Fibroblast of skin of left biceps (primary cell): ENCODE measurements at regions not wholly inside any gene's neighbourhood (a gene's known extent, or its start where the extent isn't known, plus 50 kb on each side); places are given as distances from the start of the nearest gene placed in this dataset.
A peak's percentile ranks its signal among the peaks of the same experiment; 100 is the strongest.

Experiments used
- DNase-seq, 2 experiments: peaks; one replicate each; pipeline ENCODE4 v3.0.0-alpha.2; 2013; ENCODE audit warnings: low read depth in 2 of 2

- DNase-seq: no peak
Measured at GRCh38 chr15:69841113-69841828, 256.4 kb downstream of the TLE3 start.

DNA sequence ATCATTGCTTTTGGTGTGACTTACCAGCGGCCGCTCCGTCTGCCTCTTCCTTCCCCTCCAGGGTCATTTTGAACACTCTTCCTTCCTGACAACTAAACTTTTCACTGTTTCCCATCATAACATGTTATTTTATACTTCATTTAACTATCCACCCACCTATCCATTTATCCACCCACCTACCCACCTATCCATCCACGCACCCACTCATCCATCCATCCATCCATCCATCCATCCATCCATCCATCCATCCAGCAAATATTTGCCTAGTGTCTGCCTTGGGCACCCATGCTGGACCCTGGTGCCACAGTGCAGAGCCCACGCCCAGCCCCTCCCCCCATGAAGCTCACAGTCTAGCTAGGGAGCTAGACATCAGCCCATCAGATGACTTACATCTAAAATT is 254.9 kb downstream of the TLE3 start:
- no peak for DNase-seq

GRCh38 chr15:69843276-69843899 is 254.3 kb downstream of the TLE3 start:
- DNase-seq: no peak

DNA sequence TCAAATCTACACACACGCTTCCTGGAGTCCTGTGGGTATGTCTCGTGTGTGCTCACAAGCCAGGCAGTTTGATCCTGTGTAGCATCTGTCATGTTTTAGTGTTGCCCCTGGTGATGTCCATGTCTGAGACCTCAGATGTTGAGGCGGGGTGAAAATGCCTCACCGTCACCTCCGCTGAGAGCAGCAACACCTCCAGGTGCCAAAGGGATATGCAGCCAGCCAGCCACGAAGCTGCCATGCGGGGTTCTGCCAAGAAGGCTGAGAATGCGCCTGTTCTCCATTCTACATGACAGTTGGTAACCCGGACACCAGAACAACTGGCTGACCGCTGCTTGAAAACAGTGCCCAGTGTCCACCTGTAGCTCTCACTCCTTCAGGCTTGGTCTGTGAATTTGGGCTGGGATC is 253.8 kb downstream of the TLE3 start:
- no peak for DNase-seq

DNA sequence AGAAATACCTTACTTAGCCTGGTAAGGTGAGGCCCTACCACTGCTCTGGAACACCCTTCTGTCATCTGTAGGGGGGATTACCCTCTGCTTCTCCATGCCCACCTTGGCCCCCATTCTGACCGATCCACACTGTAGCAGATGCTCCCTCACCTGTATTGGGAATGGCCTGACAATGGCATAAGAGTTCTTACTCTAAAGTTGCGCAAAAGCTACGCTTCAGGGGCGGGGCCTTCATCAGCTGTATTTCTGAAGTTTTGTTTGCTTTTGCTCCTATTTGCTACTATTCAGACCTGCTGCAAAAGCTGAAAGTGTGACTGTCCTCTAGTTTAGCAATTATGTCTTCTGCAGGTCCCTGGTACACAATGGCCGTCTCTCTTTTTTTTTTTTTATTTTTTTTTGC is 252.6 kb downstream of the TLE3 start:
- DNase-seq: no peak

DNA sequence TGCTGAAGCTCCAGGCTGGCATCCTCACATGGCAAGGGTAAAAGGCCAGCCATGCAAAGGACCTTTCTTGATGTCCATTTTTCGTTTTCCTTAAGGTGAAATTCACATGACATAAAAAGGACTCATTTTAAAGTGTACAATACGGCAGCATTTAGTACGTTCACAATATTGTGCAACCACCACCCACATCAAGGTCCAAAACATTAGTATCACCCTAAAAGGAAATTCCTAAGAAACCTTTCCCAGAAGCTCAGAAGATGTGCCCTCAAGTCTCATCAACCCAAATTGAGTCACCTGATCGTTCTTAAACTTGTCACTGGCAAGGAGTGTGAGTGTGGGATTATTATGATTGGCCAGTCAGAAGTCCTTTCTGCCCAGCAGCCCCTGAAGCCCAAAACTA is 250.1 kb downstream of the TLE3 start:
- no peak for DNase-seq

DNA sequence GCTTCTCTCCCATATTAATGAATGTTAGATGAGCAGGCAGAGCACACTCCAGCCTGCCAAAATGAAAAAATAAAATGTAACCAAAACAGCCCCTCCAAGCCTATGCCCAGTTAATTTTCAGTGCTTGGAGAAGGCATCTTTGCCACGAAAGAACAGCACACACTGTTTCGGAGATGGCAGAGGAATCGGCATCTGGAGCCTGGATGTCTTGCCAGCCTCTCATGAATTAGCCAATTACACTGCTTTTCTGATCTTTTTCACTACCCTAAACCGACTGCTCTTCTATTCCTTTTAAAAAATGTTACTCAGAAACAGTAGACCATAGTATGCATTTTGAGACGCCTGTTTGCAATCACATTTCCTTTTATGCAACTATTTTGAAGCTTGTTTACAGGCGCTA is 249.6 kb downstream of the TLE3 start:
- no peak for DNase-seq

- DNase-seq: no peak
Measured at GRCh38 chr15:69848551-69849231, 249.0 kb downstream of the TLE3 start.

GRCh38 chr15:69849232-69849610 is 248.5 kb downstream of the TLE3 start:
- DNase-seq: no peak

GRCh38 chr15:69852482-69852881 is 245.2 kb downstream of the TLE3 start:
- peak; percentile 71 to 75 for DNase-seq

DNA sequence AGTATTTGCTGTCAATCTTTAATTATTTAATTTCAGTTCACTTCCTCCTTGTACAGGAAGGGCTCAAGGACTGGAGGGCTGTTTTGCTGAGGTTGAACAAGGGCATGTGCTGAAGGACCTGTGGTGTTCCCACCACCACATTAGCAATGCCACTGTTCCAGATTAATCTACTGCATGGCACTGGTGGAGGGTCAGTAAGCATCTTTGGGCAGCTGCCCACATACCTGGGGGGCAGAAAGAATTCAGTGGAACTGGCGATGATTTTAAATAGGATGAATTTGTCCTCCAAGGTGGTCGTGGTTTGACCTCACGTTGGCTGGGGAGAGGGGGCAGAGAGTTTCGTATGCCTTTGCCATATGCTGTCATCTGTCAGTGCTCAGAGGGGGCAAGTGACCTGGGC is 244.8 kb downstream of the TLE3 start:
- no peak for DNase-seq

DNA sequence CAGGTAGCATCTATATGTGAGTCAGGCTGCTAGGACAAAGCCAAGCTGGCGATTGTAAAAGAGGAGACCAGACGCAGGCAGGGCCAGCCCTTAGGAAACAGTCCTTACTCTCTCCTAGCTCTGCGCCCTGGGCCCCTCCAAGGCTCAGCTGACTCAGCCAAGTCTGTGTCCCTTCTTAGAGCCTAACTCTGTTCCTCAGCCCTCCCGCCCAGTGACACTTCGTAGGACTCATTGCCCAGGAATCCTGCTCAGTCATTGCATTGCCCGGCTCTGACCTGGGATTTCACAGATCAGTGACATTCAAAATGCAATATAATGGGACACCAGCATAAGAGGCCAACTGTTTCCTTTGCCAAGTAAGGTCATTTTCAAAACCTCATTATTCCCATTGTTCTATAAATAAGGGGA is 244.2 kb downstream of the TLE3 start:
- peak; percentile 44 to 47 for DNase-seq

DNA sequence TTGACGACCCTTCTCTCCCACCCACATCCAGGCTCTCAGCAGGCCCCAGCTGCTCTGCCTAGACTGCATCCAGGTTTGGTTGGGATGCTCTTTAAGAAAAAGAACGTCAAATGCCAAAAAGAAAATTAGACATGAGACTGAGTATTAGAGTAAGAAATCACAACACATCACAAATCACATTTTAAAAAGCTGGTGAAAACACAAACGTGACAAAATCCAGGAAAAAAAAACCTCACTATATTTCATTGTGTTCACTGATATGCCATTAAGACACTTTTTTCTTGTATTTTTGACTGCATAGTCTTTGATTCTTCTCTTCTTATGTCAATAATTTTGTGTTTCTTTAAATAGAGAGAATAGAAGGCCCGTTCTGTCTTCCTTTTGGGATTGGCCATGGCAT is 243.7 kb downstream of the TLE3 start:
- peak; percentile 45 to 50 for DNase-seq

- peak; percentile 95 to 97 for DNase-seq
Measured at GRCh38 chr15:69854521-69855181, 243.1 kb downstream of the TLE3 start.

DNA sequence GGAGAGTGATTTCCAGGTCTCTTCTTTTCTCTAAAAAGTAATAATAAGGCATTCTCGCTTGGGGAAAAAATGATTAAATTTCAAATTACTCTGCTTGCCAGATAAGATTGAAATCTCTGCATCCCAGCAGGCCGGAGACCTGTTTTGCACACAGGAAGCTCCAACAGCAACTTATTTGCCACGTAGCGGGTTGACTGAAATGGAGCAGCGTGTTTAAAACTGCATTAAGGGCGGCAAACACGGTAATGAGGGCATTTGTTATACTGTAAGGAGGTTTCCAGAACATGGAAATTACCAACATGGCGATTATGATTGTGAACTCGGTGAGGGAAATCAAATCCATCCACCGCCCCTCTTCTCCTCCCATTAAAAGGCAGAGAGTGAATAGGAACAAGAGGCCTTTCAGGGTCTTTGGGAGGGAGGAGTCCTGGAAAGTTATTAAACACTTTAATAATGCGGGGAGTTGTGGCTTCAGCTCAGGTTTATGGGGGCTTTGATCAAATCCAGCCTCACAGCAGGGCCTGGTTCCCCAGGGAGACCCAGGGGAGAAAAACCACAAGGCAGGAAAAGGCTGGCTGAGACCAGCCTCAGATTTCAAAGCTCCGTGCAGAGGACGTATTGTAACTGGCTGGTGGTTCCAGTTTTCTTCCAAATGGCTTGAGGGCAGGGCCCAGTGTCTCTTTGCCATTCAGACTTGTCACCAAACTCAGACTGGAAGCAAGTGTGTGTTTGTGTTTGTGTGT is 242.3 kb downstream of the TLE3 start:
- peak in 1 of 2 experiments; percentile 36 for DNase-seq

- no peak for DNase-seq
Measured at GRCh38 chr15:69857250-69857649, 240.5 kb downstream of the TLE3 start.

DNA sequence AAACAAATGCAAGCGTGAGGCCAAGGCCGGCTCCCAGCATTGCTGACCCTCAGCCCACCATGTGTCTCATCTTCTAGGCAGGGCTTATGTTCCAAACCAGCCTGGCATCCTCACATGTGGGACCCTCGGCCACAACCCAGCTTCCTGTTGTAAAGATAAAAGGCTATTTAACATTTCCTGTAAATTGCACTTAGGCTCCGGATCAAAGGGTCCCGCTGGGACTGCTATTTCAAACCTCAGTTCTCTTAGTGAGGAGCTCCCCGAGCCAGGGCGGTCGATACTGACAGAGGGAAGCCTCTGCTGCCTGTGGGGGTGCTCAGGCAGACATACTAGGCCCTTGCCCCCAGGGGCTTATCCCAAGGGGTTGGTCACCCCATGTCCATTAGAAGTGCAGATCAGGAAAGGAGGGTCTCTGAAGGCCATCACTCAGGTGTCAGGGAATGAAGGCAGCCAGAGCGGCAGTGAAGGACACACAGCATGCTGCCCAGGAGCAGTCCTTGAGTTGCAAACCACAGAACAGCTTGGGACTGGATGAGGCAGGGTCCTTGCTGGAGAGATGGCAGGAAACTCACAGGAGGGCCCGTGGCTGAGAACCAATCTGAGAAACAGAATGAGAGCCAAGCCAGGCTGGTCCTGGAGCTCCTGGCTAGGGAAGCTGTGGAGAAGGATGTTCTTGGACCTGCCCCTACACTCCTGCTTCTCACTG is 239.9 kb downstream of the TLE3 start:
- no peak for DNase-seq

DNA sequence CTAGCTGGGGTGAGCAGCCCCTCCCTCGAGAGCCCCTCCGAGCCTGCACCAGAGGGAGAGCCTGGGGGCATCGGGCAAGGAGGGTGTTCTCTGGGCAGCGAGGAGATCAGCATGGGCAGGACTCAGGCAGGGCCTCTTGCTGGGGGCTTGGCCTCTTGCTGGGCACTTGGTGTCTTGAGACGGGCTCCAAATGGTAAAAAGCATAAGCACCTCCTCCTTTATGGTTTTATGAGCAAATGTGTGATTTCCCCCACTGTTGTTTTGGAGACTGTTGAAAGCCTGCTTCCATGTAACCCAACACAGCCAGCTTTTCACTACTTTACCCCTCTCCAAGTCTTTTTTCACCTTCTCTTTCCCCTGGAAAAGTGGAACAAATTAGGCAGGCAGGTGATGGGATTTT is 239.3 kb downstream of the TLE3 start:
- no peak for DNase-seq

- no peak for DNase-seq
Measured at GRCh38 chr15:69859866-69860265, 237.9 kb downstream of the TLE3 start.

GRCh38 chr15:69860321-69860720 is 237.4 kb downstream of the TLE3 start:
- DNase-seq: no peak

GRCh38 chr15:69860921-69861320 is 236.8 kb downstream of the TLE3 start:
- DNase-seq: no peak
